ENCODE measurements at regions not wholly inside any gene's neighbourhood (a gene's known extent, or its start where the extent isn't known, plus 50 kb on each side); places are given as distances from the start of the nearest gene placed in this dataset.

DNA sequence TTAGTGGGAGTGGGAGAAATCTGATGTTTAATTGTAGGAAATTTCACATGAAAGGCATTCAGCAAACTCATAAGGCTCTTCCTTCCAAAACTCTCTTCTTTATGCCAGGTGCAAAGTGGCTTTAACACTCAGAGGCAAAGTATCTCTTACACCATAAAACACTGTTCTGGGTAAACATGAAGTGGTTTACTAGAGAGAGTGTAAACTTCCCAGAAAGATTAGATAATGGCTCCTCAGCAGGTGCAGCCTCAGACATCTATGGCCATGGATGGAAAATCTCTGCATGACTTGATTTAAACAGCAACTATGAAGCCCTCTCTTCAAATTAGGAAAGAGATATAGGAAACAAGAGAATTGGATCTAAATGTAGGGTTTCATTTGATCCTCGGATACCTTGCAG lies 583.1 kb upstream of the SALL1 start:
- Histone ChIP-seq H4K20me1 (ENCODE audit: insufficient read depth, low read length) (no peaks in the 10 kb centered on the region), H3K79me2 (ENCODE audit: insufficient read depth, low read length) (no peaks in the 10 kb centered on the region), H3K4me3 (replicated peaks in 1 of 3; ENCODE audit: insufficient read depth in 1 of 3, low read depth in 2 of 3, low read length in 3 of 3) (no peak overlapping the region), H3K27ac (ENCODE audit: extremely low read length, insufficient read depth, low read length) (no peak overlapping the region), H3K9ac (ENCODE audit: insufficient read depth, low read depth, low read length) (no peak overlapping the region), H3K4me2 (ENCODE audit: low read depth, low read length) (no peak overlapping the region), H3K36me3 (replicated peaks in 1 of 2; ENCODE audit: control insufficient read depth in 1 of 2, insufficient read depth in 2 of 2, low read length in 2 of 2) (no peaks in the 10 kb centered on the region), H3K4me1 (ENCODE audit: insufficient read depth, low read length) (no peaks in the 10 kb centered on the region), H3K9me3 (ENCODE audit: low read length) (no peaks in the 10 kb centered on the region), H3K27me3 (ENCODE audit: control insufficient read depth in 1 of 2, insufficient read depth in 2 of 2, low read length in 2 of 2) (0 out of 5 replicates have a peak, but pooled peaks cover 0 to 3% of the 10 kb centered on the region in 2 experiments), H2AFZ (ENCODE audit: low read length) (no peak overlapping the region)
- DNase-seq (ENCODE audit: low spot score) (no peak), FAIRE-seq (no peak), ATAC-seq (no peak)
- BruUV-seq (replicated peaks): no TSS peak
- in situ Hi-C loops (cut with HindIII; ENCODE audit: extremely low pct_ligation_motif_present, low pct_unique_long_range_greater_than_20kb) (no loop called here), intact Hi-C loops (cut with micrococcal nuclease; ENCODE audit: unreplicated experiment) (no loop called here)
- ChIA-PET POLR2A (no interaction called here), CTCF (ENCODE audit: low intra/inter-chr PET ratio, low total read pairs) (no interaction called here)
- TF ChIP-seq, protein P1, sequence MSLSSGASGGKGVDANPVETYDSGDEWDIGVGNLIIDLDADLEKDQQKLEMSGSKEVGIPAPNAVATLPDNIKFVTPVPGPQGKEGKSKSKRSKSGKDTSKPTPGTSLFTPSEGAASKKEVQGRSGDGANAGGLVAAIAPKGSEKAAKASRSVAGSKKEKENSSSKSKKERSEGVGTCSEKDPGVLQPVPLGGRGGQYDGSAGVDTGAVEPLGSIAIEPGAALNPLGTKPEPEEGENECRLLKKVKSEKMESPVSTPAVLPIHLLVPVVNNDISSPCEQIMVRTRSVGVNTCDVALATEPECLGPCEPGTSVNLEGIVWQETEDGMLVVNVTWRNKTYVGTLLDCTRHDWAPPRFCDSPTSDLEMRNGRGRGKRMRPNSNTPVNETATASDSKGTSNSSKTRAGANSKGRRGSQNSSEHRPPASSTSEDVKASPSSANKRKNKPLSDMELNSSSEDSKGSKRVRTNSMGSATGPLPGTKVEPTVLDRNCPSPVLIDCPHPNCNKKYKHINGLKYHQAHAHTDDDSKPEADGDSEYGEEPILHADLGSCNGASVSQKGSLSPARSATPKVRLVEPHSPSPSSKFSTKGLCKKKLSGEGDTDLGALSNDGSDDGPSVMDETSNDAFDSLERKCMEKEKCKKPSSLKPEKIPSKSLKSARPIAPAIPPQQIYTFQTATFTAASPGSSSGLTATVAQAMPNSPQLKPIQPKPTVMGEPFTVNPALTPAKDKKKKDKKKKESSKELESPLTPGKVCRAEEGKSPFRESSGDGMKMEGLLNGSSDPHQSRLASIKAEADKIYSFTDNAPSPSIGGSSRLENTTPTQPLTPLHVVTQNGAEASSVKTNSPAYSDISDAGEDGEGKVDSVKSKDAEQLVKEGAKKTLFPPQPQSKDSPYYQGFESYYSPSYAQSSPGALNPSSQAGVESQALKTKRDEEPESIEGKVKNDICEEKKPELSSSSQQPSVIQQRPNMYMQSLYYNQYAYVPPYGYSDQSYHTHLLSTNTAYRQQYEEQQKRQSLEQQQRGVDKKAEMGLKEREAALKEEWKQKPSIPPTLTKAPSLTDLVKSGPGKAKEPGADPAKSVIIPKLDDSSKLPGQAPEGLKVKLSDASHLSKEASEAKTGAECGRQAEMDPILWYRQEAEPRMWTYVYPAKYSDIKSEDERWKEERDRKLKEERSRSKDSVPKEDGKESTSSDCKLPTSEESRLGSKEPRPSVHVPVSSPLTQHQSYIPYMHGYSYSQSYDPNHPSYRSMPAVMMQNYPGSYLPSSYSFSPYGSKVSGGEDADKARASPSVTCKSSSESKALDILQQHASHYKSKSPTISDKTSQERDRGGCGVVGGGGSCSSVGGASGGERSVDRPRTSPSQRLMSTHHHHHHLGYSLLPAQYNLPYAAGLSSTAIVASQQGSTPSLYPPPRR (CRISPR knock-in tag; IDR thresholded peaks at IDR 0.05; ENCODE audit: borderline replicate concordance): no peak
- 0% methylated on average over 1 of the region's 1 CpG for WGBS (ENCODE audit: low lambda C conversion rate)

DNA sequence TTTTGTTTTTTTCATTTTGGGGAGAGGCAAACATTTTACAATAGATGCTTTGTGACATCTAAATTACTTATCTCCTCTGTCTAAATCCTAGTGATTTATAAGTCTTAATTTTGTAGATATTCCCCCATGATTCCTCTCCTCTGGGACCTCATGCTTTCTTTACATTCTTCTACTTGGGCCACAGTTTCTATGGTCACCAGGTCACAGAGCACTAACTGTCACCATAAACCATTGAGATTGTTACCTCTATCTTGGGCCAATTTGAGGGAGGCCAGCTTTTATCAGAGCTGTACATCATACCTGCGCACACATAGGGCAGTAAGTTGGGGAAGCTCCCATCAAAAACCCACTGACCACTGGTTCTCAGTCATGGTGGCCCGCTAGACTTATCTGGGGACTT lies 582.1 kb upstream of the SALL1 start:
- 19% methylated on average over 2 of the region's 2 CpGs for WGBS (ENCODE audit: low lambda C conversion rate)
- no TSS peak for BruUV-seq (replicated peaks)
- H3K27me3 ChIP-seq (ENCODE audit: control insufficient read depth in 1 of 2, insufficient read depth in 2 of 2, low read length in 2 of 2): 0 out of 5 replicates have a peak, but pooled peaks cover 0 to 3% of the 10 kb centered on the region in 2 experiments
- DNase-seq (ENCODE audit: low spot score) (no peak), ATAC-seq (no peak), FAIRE-seq (no peak)
- H3K4me2 ChIP-seq (ENCODE audit: low read depth, low read length): no peak overlapping the region
- H3K9ac ChIP-seq (ENCODE audit: insufficient read depth, low read depth, low read length): no peak overlapping the region
- H3K4me3 ChIP-seq (replicated peaks in 1 of 3; ENCODE audit: insufficient read depth in 1 of 3, low read depth in 2 of 3, low read length in 3 of 3): no peak overlapping the region
- no peaks in the 10 kb centered on the region for H4K20me1 ChIP-seq (ENCODE audit: insufficient read depth, low read length)
- H3K4me1 ChIP-seq (ENCODE audit: insufficient read depth, low read length): no peaks in the 10 kb centered on the region
- H2AFZ ChIP-seq (ENCODE audit: low read length): no peak overlapping the region
- no peaks in the 10 kb centered on the region for H3K79me2 ChIP-seq (ENCODE audit: insufficient read depth, low read length)
- H3K27ac ChIP-seq (ENCODE audit: extremely low read length, insufficient read depth, low read length): no peak overlapping the region
- in situ Hi-C loops (cut with HindIII; ENCODE audit: extremely low pct_ligation_motif_present, low pct_unique_long_range_greater_than_20kb): no loop called here
- H3K36me3 ChIP-seq (replicated peaks in 1 of 2; ENCODE audit: control insufficient read depth in 1 of 2, insufficient read depth in 2 of 2, low read length in 2 of 2): no peaks in the 10 kb centered on the region
- ChIA-PET CTCF (ENCODE audit: low intra/inter-chr PET ratio, low total read pairs) (no interaction called here), POLR2A (no interaction called here)
- H3K9me3 ChIP-seq (ENCODE audit: low read length): no peaks in the 10 kb centered on the region
- intact Hi-C loops (cut with micrococcal nuclease; ENCODE audit: unreplicated experiment): no loop called here
- no peak for TF ChIP-seq ZNF768 (CRISPR knock-in tag; IDR thresholded peaks at IDR 0.05)
- TF ChIP-seq CREB1 (IDR thresholded peaks at IDR 0.05): no peak
- no peak for TF ChIP-seq CREB1 (CRISPR knock-in tag; IDR thresholded peaks at IDR 0.05)
- TF ChIP-seq ZNF747 (CRISPR knock-in tag; IDR thresholded peaks at IDR 0.05; ENCODE audit: borderline replicate concordance): no peak
- TF ChIP-seq, protein P2, sequence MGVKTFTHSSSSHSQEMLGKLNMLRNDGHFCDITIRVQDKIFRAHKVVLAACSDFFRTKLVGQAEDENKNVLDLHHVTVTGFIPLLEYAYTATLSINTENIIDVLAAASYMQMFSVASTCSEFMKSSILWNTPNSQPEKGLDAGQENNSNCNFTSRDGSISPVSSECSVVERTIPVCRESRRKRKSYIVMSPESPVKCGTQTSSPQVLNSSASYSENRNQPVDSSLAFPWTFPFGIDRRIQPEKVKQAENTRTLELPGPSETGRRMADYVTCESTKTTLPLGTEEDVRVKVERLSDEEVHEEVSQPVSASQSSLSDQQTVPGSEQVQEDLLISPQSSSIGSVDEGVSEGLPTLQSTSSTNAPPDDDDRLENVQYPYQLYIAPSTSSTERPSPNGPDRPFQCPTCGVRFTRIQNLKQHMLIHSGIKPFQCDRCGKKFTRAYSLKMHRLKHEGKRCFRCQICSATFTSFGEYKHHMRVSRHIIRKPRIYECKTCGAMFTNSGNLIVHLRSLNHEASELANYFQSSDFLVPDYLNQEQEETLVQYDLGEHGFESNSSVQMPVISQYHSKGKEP (CRISPR knock-in tag; IDR thresholded peaks at IDR 0.05): no peak
- no peak for TF ChIP-seq RARG (CRISPR knock-in tag; IDR thresholded peaks at IDR 0.05; ENCODE audit: low read depth)
- TF ChIP-seq, protein P3, sequence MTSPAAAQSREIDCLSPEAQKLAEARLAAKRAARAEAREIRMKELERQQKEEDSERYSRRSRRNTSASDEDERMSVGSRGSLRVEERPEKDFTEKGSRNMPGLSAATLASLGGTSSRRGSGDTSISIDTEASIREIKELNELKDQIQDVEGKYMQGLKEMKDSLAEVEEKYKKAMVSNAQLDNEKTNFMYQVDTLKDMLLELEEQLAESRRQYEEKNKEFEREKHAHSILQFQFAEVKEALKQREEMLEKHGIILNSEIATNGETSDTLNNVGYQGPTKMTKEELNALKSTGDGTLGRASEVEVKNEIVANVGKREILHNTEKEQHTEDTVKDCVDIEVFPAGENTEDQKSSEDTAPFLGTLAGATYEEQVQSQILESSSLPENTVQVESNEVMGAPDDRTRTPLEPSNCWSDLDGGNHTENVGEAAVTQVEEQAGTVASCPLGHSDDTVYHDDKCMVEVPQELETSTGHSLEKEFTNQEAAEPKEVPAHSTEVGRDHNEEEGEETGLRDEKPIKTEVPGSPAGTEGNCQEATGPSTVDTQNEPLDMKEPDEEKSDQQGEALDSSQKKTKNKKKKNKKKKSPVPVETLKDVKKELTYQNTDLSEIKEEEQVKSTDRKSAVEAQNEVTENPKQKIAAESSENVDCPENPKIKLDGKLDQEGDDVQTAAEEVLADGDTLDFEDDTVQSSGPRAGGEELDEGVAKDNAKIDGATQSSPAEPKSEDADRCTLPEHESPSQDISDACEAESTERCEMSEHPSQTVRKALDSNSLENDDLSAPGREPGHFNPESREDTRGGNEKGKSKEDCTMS (CRISPR knock-in tag; conservative IDR thresholded peaks at IDR 0.05): no peak
- no peak for TF ChIP-seq BCL6 (CRISPR knock-in tag; IDR thresholded peaks at IDR 0.05)
- TF ChIP-seq, protein P4, sequence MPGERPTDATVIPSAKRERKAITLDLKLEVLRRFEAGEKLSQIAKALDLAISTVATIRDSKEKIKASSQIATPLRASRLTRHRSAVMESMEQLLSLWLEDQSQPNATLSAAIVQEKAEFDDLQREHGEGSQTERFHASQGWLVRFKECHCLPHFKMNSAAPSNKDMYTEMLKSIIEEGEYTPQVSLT (CRISPR knock-in tag; IDR thresholded peaks at IDR 0.05; ENCODE audit: borderline replicate concordance, low read depth): no peak
